RWPE2 (cell line): ENCODE measurements at regions not wholly inside any gene's neighbourhood (a gene's known extent, or its start where the extent isn't known, plus 50 kb on each side); places are given as distances from the start of the nearest gene placed in this dataset.

ENCODE experiments used
- ATAC-seq: fragments of 200-7000 bp; cut with Tn5 transposase; 3 replicates; pipeline ENCODE4 v1.9.1; 2021; ENCODE audit warnings: low read depth
- DNase-seq: peaks from one replicate; pipeline ENCODE4 v3.0.0-alpha.2; 2020; ENCODE audit warnings: low spot score
- H3K27ac ChIP-seq: fragments of 450-650 bp; 2 replicates; pipeline ENCODE4 v1.5.1; 2017; ENCODE audit warnings: mild to moderate bottlenecking; ENCODE audit not compliant: poor library complexity, severe bottlenecking
- H3K27me3 ChIP-seq: fragments of 250-450 bp; sonication (Bioruptor Pico); 2 replicates; pipeline ENCODE4 v1.5.1; 2021; ENCODE audit warnings: mild to moderate bottlenecking, moderate library complexity; ENCODE audit not compliant: insufficient read depth, poor library complexity, severe bottlenecking
- H3K36me3 ChIP-seq: fragments of 250-450 bp; sonication (Bioruptor Pico); 2 replicates; pipeline ENCODE4 v1.5.1; 2020; ENCODE audit warnings: low read depth, mild to moderate bottlenecking, moderate library complexity
- H3K4me1 ChIP-seq: fragments of 250-450 bp; sonication (Bioruptor Pico); 2 replicates; pipeline ENCODE4 v1.5.1; 2021; ENCODE audit warnings: mild to moderate bottlenecking, moderate library complexity; ENCODE audit not compliant: insufficient read depth, poor library complexity, severe bottlenecking
- H3K4me3 ChIP-seq: fragments of 250-450 bp; sonication (Bioruptor Pico); 2 replicates; pipeline ENCODE4 v1.5.1; 2021; ENCODE audit warnings: mild to moderate bottlenecking, moderate library complexity; ENCODE audit not compliant: severe bottlenecking
- H3K9me3 ChIP-seq: fragments of 250-450 bp; sonication (Bioruptor Pico); 2 replicates; pipeline ENCODE4 v1.5.1; 2021; ENCODE audit warnings: mild to moderate bottlenecking, moderate library complexity; ENCODE audit not compliant: severe bottlenecking
- CTCF ChIP-seq: fragments of 450-650 bp; IDR thresholded peaks from one replicate; pipeline ENCODE4 v1.5.1; 2017; ENCODE audit warnings: mild to moderate bottlenecking, moderate library complexity; ENCODE audit not compliant: poor library complexity, severe bottlenecking

GRCh38 chr19:31066385-31066784 lies 282.9 kb downstream of the TSHZ3 start:
- Histone ChIP-seq H3K4me1 (peaks cover 12% of the 10 kb centered on the region), H3K4me3 (no peak overlapping the region), H3K27ac (no peak overlapping the region), H3K27me3 (no peaks in the 10 kb centered on the region), H3K36me3 (no peaks in the 10 kb centered on the region), H3K9me3 (no peaks in the 10 kb centered on the region)
- ATAC-seq (peak; percentile 100), DNase-seq (no peak)
- no peak for TF ChIP-seq CTCF

- no peaks in the 10 kb centered on the region for H3K9me3 ChIP-seq
- DNase-seq, result no peak
- H3K27me3 ChIP-seq, result no peaks in the 10 kb centered on the region
- ATAC-seq, result no peak
- H3K27ac ChIP-seq, result no peak overlapping the region
- H3K4me1 ChIP-seq, result peaks cover 12% of the 10 kb centered on the region
- H3K36me3 ChIP-seq, result no peaks in the 10 kb centered on the region
- no peak for TF ChIP-seq CTCF
- H3K4me3 ChIP-seq, result no peak overlapping the region
These were observed 284.7 kb downstream of the TSHZ3 start for GRCh38 chr19:31064491-31064890.

DNA sequence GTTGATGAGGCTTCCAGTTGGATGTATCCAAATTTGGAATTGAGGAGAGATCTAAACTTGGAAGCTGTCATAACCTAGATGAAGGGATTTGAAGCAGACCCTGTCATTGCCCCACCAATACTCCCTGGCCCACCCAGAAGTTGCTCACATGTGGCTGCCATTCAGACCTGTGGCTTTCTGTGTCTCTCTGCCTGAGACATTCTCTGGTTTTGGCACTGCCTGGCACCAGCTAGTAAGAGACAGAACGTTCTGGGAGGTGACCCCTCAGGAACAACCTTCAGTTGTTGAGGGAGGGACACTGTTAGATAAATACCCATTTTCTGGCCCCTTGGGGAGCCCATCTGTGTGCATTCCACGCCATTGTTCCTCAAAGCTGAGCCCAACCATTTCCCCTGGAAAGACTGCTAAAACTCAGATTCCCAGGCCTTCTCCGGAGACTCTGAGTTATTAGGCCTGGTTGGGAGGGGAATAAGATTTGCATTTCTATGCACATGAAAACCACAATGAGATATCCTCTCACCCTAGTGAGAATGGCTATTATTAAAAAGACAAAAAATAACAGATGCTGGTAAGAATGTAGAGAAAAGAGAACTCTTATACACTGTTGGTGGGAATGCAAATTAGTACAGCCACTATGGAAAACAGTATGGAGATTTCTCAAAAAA lies 290.4 kb downstream of the TSHZ3 start:
- TF ChIP-seq CTCF, result no peak
- no peaks in the 10 kb centered on the region for H3K4me1 ChIP-seq
- no peak overlapping the region for H3K4me3 ChIP-seq
- H3K27ac ChIP-seq, result no peak overlapping the region
- H3K36me3 ChIP-seq, result no peaks in the 10 kb centered on the region
- H3K9me3 ChIP-seq, result no peaks in the 10 kb centered on the region
- no peaks in the 10 kb centered on the region for H3K27me3 ChIP-seq
- ATAC-seq (no peak), DNase-seq (no peak)

DNA sequence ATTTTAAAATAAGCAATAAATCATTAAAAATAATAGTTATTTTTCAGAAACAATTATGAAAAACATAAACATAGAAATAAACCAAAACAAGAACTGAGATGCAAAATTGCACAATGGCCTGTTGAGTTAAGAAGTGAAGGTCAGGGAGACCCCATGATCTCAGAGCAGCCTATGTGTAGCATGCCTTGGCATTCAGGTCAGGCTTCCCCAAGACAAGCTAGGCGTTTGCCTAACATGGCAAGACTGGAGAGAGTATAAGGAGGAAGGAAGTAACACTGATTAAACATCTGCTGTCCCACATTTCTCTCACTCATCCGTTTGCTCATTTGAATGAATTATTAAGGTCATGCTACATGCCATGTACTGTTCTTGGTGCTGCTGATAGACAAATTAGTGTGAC lies 291.8 kb downstream of the TSHZ3 start:
- no peak for TF ChIP-seq CTCF

DNA sequence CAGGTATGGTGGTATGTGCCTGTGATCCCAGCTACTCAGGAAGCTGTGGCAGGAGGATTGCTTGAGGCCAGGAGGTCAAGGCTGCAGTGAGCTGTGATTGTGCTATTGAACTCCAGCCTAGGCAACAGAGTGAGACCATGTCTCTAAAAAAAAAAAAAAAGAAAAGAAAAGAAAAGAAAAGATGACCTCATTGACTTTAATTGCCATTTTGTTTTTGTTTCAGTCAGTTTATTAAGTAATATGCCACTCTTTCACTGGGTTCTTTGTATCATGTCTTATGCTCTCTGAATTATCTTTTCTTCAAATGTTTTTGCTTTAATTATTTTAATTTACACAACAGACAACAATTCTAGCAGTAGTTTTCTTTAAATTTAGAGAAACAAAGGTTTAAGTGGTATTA lies 293.8 kb downstream of the TSHZ3 start:
- no peaks in the 10 kb centered on the region for H3K9me3 ChIP-seq
- no peak overlapping the region for H3K4me3 ChIP-seq
- H3K36me3 ChIP-seq, result no peaks in the 10 kb centered on the region
- ATAC-seq, result no peak
- no peaks in the 10 kb centered on the region for H3K27me3 ChIP-seq
- H3K4me1 ChIP-seq, result no peaks in the 10 kb centered on the region
- DNase-seq, result no peak
- TF ChIP-seq CTCF, result no peak
- H3K27ac ChIP-seq, result no peak overlapping the region

More for the DNA sequence above, 291.8 kb downstream of the TSHZ3 start:
- ATAC-seq, result no peak
- no peaks in the 10 kb centered on the region for H3K27me3 ChIP-seq
- H3K4me1 ChIP-seq, result no peaks in the 10 kb centered on the region
- H3K27ac ChIP-seq, result no peak overlapping the region
- no peaks in the 10 kb centered on the region for H3K9me3 ChIP-seq
- DNase-seq, result no peak
- no peaks in the 10 kb centered on the region for H3K36me3 ChIP-seq
- no peak overlapping the region for H3K4me3 ChIP-seq
